ENCODE measurements at regions not wholly inside any gene's neighbourhood (a gene's known extent, or its start where the extent isn't known, plus 50 kb on each side); places are given as distances from the start of the nearest gene placed in this dataset.

DNA sequence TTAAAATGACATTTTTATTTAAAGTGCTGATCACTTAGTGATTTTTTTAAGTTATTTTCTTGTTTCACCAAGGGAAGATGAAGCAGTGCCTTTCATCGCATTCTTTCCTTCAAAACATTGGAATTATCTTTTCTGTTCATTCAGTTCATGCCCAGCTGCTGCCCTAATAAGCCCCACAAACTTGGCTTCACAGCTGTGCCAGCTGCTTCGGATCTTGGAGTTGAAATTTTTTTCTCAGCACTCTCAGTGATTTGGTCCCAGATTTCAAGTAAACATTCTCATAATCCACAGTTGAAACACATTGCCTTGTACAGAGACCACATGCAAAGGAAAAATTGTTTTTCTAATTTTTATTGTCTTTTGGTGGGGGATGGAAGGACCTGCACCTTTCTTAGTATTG is 353.3 kb upstream of the LRP1B start:
- DNase-seq (ENCODE audit: low read depth) = no peak
- no peak overlapping the region for H3K4me3 ChIP-seq (ENCODE audit: low read length)
- TF ChIP-seq, protein P1, sequence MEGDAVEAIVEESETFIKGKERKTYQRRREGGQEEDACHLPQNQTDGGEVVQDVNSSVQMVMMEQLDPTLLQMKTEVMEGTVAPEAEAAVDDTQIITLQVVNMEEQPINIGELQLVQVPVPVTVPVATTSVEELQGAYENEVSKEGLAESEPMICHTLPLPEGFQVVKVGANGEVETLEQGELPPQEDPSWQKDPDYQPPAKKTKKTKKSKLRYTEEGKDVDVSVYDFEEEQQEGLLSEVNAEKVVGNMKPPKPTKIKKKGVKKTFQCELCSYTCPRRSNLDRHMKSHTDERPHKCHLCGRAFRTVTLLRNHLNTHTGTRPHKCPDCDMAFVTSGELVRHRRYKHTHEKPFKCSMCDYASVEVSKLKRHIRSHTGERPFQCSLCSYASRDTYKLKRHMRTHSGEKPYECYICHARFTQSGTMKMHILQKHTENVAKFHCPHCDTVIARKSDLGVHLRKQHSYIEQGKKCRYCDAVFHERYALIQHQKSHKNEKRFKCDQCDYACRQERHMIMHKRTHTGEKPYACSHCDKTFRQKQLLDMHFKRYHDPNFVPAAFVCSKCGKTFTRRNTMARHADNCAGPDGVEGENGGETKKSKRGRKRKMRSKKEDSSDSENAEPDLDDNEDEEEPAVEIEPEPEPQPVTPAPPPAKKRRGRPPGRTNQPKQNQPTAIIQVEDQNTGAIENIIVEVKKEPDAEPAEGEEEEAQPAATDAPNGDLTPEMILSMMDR (IDR thresholded peaks at IDR 0.05; ENCODE audit: insufficient read depth, low read depth, low read length, missing control alignments) = no peak

DNA sequence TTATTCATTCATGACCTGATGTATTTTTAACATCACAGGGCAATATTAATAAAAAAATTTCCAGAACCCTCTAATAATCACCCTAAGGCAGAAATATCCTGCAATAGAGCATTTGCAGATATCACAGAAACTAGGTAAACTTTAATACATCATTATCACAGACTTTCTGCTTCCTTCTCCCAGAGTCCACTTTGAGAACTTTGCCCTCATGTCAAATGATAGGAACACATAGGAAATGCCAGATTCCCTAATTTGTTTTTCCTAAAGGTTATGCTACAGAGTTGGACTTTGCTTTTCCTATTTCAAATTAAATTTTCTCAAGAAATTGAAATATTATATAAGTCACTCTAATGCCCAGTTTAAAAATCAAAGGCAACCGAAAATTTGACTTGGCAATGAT is 352.8 kb upstream of the LRP1B start:
- no peak for DNase-seq (ENCODE audit: low read depth)
- TF ChIP-seq, protein P1 (IDR thresholded peaks at IDR 0.05; ENCODE audit: insufficient read depth, low read depth, low read length, missing control alignments) = no peak
- no peak overlapping the region for H3K4me3 ChIP-seq (ENCODE audit: low read length)

DNA sequence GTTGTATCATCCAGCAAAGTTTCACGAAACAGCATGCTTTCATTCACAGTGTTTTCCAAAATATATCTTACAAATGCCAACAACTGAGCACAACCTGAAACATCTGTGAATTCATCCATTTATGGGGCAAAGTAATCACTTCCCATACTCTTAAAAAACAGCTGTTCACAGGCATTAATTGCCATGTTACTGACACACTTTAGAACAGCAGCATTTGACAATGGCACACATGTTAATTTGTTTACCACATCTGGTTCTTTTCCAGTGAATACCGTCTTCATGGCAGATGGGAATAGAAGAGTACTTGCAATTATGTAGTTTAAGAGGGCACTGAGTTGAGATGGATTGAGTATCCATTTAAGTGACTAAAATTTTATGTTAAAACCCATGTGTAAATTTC is 347.4 kb upstream of the LRP1B start:
- H3K4me3 ChIP-seq (ENCODE audit: low read length) = no peak overlapping the region
- TF ChIP-seq, protein P1 (IDR thresholded peaks at IDR 0.05; ENCODE audit: insufficient read depth, low read depth, low read length, missing control alignments) = no peak
- no peak for DNase-seq (ENCODE audit: low read depth)

DNA sequence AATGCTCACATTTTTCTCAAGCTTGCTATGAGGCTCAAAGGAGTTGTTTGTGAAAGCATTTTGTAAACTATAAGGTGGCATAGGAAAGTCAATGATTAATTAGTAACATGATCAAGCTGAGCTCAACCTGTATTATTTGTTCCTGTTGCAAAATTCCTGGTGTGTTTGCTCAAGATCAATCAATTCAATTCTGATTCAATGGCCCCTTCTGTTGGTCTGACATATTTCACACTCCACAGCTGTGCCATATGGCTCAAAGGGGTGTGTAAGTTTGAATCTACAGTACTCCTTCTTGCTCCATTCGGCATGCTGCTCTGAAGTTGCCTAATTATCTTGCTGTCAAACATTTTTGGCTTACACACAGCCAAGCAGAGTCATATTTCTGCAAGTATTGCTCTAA is 341.6 kb upstream of the LRP1B start:
- peak; percentile 2 for DNase-seq (ENCODE audit: low read depth)
- TF ChIP-seq, protein P1 (IDR thresholded peaks at IDR 0.05; ENCODE audit: insufficient read depth, low read depth, low read length, missing control alignments) = no peak
- no peak overlapping the region for H3K4me3 ChIP-seq (ENCODE audit: low read length)

DNA sequence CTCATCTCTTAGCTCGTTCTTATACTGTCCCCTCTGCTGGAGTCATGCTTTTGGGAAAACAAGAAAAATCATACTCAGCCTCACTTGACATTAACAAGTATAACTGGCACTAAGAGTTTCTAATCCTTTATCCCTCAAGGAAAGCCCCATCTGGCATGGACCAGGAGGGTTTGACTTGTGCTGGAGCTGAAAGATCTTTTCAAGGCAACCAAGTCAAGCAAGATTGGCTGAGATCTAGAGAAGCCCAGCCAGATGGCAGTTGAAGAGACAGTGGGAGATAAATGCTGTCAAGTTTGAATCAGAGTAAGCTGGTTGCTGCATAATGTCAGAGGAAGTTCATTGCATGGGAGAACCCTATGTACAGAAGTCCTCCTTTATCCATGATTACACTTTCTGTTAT is 336.5 kb upstream of the LRP1B start:
- no peak for DNase-seq (ENCODE audit: low read depth)
- TF ChIP-seq, protein P1 (IDR thresholded peaks at IDR 0.05; ENCODE audit: insufficient read depth, low read depth, low read length, missing control alignments) = no peak
- H3K4me3 ChIP-seq (ENCODE audit: low read length) = no peak overlapping the region

DNA sequence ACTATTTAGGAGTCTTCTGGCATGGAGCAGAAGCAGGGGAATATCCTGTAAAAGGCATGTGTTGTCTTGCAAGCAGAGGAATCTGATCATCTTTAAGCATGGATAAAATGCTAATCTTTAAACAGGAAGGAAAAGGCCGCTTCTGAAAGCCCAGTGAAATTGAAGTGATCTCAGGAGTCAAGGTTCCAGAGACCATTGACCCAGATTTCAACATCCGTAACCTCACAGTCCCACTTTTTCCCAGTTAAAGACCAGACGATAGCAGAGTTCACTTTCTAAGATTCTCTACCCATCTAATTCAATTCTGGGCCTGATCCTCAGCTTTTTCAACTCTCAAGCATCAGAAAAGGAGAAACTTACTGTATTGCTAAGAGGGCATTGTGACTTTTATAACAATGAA is 332.2 kb upstream of the LRP1B start:
- DNase-seq (ENCODE audit: low read depth) = no peak
- TF ChIP-seq, protein P1 (IDR thresholded peaks at IDR 0.05; ENCODE audit: insufficient read depth, low read depth, low read length, missing control alignments) = no peak
- no peak overlapping the region for H3K4me3 ChIP-seq (ENCODE audit: low read length)

DNA sequence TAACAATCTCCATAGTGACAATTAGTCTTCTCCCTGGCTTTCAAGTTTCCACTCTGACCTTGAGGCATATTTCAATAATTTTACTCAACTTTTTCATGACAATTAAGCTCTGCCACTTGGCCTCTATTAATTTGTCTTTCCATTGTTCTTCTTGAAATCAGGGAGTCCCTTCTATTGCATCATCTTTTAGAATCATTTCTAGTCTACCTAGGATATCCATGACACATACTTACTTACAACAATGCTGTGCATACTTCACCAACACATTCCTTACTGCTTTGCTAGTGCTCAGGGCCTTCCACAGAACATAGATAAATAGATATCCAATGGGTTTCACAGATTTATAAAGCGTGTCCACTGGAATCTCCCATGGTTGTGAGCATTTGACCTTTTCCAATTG is 331.5 kb upstream of the LRP1B start:
- TF ChIP-seq, protein P1 (IDR thresholded peaks at IDR 0.05; ENCODE audit: insufficient read depth, low read depth, low read length, missing control alignments) = no peak
- peak; percentile 45 for DNase-seq (ENCODE audit: low read depth)

More for the DNA sequence above, 331.5 kb upstream of the LRP1B start:
- no peak overlapping the region for H3K4me3 ChIP-seq (ENCODE audit: low read length)

Data from epithelial cell of esophagus (primary cell).